ENCODE measurements at regions not wholly inside any gene's neighbourhood (a gene's known extent, or its start where the extent isn't known, plus 50 kb on each side); places are given as distances from the start of the nearest gene placed in this dataset.

GRCh38 chr13:61485128-61485765 is 69.6 kb upstream of the PCDH20 start:
- H3K27ac ChIP-seq = no peak overlapping the region
- no peaks in the 10 kb centered on the region for H3K9me3 ChIP-seq (ENCODE audit: low read depth)
- H3K36me3 ChIP-seq = no peaks in the 10 kb centered on the region
- H3K4me1 ChIP-seq (ENCODE audit: low read depth) = no peaks in the 10 kb centered on the region
- no peak for DNase-seq (ENCODE audit: low read depth in 1 of 2, low spot score in 1 of 2)
- H3K27me3 ChIP-seq = no peaks in the 10 kb centered on the region
- TF ChIP-seq CTCF (IDR thresholded peaks at IDR 0.05; ENCODE audit: low read depth, low read length) = no peak
- no peak overlapping the region for H3K4me3 ChIP-seq

GRCh38 chr13:61477619-61478018 is 62.0 kb upstream of the PCDH20 start:
- no peak for DNase-seq (ENCODE audit: low read depth in 1 of 2, low spot score in 1 of 2)
- Histone ChIP-seq H3K36me3 (no peaks in the 10 kb centered on the region), H3K4me1 (ENCODE audit: low read depth) (no peaks in the 10 kb centered on the region), H3K4me3 (no peak overlapping the region), H3K27me3 (no peaks in the 10 kb centered on the region), H3K9me3 (ENCODE audit: low read depth) (no peaks in the 10 kb centered on the region), H3K27ac (no peak overlapping the region)
- no peak for TF ChIP-seq CTCF (IDR thresholded peaks at IDR 0.05; ENCODE audit: low read depth, low read length)

DNA sequence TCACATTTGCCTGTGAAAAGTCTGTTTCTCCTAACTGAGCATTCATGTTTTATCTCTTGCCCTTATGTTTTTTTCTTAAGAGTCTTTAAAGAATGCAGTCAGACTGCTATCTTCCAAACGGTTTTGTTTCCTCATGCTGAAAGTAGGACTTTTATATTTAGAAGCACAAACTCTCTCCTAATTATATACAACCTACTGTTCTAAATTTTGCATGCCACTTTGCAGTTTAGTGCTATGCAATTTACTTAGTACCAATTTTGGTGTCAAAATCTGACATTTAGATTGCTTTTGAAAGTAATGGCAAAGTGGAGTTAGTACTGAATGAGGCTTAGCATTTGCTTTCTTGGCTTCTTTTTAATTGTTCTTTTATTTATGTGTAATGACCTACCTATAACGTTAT is 55.1 kb upstream of the PCDH20 start:
- no peaks in the 10 kb centered on the region for H3K27me3 ChIP-seq

GRCh38 chr13:61466280-61466679 is 50.6 kb upstream of the PCDH20 start:
- Histone ChIP-seq H3K4me3 (no peak overlapping the region), H3K36me3 (no peaks in the 10 kb centered on the region), H3K4me1 (ENCODE audit: low read depth) (peaks cover 5% of the 10 kb centered on the region), H3K9me3 (ENCODE audit: low read depth) (no peaks in the 10 kb centered on the region), H3K27me3 (no peaks in the 10 kb centered on the region), H3K27ac (no peak overlapping the region)
- no peak for TF ChIP-seq CTCF (IDR thresholded peaks at IDR 0.05; ENCODE audit: low read depth, low read length)
- peak in 1 of 2 donors; percentile 37 for DNase-seq (ENCODE audit: low read depth in 1 of 2, low spot score in 1 of 2)

More for the DNA sequence above, 55.1 kb upstream of the PCDH20 start:
- no peak for TF ChIP-seq CTCF (IDR thresholded peaks at IDR 0.05; ENCODE audit: low read depth, low read length)
- Histone ChIP-seq H3K4me3 (no peak overlapping the region), H3K9me3 (ENCODE audit: low read depth) (no peaks in the 10 kb centered on the region), H3K4me1 (ENCODE audit: low read depth) (peaks cover 5% of the 10 kb centered on the region), H3K36me3 (no peaks in the 10 kb centered on the region), H3K27ac (no peak overlapping the region)
- no peak for DNase-seq (ENCODE audit: low read depth in 1 of 2, low spot score in 1 of 2)
